Head of caudate nucleus (tissue), 42 donors: ENCODE measurements at regions not wholly inside any gene's neighbourhood (a gene's known extent, or its start where the extent isn't known, plus 50 kb on each side); places are given as distances from the start of the nearest gene placed in this dataset.

Experiments used
- DNase-seq, 42 donors: peaks; one replicate each; pipeline versions ENCODE4 v3.0.0 to v3.0.0-alpha.2; 2020 to 2021; ENCODE audit warnings: mixed read lengths in 7 of 42
- intact Hi-C: fragments of 100-400 bp; cut with DNase I; formaldehyde crosslinking; loops from one replicate; pipeline ENCODE4 v1.15.0; 2022

- intact Hi-C loops: no loop called here
- no peak for DNase-seq
Measured at GRCh38 chr18:39952816-39953215, 2002.2 kb upstream of the PIK3C3 start.

- intact Hi-C loops: no loop called here
- DNase-seq: no peak
Measured at GRCh38 chr18:39951142-39951720, 2003.8 kb upstream of the PIK3C3 start.

DNA sequence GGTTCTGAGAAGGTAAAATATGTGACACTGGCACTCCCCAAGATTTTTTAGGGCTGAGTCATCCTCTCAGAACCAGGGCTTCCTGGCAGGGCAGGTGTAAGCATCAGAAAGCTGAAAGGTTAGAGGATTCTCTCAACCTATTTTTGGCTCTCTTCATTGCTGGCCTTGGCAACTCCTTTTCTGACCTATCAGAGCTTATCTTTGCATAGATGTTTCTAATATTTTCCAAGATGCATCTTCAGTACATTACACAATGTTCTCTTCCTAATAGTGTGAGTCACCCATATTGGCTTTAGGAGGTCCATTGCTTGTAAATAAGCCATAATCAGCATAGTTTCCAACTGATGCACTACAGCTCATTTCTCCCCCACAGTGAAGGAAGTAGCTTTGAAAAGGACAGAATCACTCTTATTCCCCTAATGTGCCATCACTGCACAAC, 2008.4 kb upstream of the PIK3C3 start:
- no peak for DNase-seq
- intact Hi-C loops: no loop called here

DNA sequence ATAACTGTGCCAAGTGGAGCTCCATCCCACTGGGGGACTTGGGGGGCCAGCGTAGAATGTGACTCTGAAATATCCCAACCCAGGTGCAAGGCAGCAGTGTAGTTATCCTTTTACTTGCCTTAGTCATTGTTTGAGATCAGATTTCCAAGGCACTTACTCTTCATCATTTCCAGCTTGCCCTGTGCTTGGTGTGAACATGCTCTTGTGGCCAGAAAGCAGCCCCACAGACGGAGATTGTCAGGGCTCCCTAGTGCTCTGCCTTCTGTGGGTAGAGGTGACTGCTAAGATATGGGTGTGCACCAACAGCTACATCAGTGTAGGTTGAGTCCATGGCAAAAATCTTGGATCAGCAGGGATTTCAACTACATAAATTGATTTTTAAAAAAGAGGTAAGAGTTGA, 2010.0 kb upstream of the PIK3C3 start:
- intact Hi-C loops: no loop called here
- no peak for DNase-seq

GRCh38 chr18:39942702-39943101, 2012.3 kb upstream of the PIK3C3 start:
- intact Hi-C loops: no loop called here
- no peak for DNase-seq

- no peak for DNase-seq
- intact Hi-C loops: no loop called here
Measured at GRCh38 chr18:39938676-39939608, 2016.1 kb upstream of the PIK3C3 start.

- no peak for DNase-seq
- intact Hi-C loops: no loop called here
Measured at GRCh38 chr18:39935598-39935997, 2019.4 kb upstream of the PIK3C3 start.

GRCh38 chr18:39918847-39919246, 2036.2 kb upstream of the PIK3C3 start:
- DNase-seq: no peak
- intact Hi-C loops: no loop called here

- intact Hi-C loops: no loop called here
- peak in 23 of 42 donors; percentile 1 to 49 (median 16) for DNase-seq
Measured at GRCh38 chr18:39913672-39914366, 2041.2 kb upstream of the PIK3C3 start.

DNA sequence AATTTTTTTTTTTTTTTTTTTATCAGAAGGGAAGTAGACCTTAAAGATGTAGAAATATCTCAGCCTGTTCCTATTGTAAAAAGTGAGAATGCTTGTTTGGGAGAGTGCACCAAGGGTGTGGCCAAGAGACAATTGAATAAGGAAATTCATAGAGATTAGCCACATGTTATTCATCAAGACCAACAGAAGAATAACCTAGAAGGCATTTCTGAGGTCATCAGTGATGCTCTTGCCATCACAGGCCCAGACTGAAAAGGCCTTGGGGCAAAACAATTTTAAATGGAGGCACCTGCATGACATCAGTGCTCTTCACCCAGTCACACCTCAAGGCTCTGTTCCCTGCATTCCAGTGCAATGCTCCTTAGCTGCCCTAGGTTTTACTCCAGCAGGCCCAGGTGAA, 2043.3 kb upstream of the PIK3C3 start:
- no peak for DNase-seq
- intact Hi-C loops: no loop called here

DNA sequence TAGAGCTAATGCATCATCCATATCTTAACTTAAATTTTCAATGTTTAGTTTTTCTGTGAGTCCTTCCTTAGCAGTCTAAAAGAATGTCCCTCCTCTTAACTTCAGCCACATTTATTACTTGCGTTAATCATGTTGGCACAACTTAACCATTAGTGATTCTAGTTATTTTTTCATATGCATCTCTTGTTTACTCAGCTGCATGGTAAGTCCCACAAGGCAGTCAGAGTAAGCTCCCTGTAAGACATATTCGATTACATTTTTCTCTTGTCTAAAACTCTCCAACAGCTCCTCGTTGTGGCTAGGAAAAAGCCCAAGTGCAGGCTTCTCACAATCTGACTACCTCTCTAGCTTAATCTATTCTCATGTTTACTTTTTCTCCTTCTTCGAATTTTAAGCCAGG, 2045.3 kb upstream of the PIK3C3 start:
- intact Hi-C loops: no loop called here
- no peak for DNase-seq

GRCh38 chr18:39886136-39886535, 2068.9 kb upstream of the PIK3C3 start:
- DNase-seq: no peak

DNA sequence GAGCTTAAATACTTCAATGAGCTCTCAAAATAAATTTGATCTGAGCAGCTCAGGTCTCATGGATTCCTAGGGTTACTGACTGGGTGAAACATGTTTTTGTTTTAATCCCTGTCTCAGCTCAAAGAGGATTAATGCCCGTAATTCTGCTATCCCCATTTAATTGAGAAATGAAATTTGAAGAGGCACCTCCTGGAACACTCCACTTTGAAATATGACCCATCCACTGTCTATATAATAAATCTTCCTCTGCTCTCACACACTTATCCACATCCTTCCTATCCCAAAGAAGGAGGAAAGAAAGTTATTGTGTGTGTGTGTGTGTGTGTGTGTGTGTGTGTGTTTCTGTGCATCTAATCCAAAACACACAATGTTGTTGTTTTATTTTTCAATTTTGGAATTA, 2082.4 kb upstream of the PIK3C3 start:
- DNase-seq: no peak
- intact Hi-C loops: no loop called here

More at GRCh38 chr18:39886136-39886535, 2068.9 kb upstream of the PIK3C3 start:
- intact Hi-C loops: no loop called here

DNA sequence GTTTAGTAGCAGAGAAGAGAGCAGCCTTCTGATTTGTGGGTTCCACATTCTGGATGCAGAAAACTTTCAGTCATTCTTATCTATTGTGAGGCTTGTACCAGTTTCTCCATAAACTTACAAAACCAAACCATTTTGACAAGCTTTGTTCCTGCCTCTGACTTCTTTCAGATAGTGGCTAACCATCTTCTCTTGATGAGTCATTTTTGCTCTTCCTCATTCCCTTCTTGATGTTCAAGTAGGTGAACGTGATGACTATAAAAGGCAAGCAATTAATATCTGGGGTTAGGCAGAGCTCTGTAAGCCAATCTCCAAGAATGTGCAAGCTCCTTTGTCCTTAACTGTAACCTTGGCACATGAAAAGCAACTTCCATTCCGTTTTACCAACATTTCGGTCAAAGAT, 2083.1 kb upstream of the PIK3C3 start:
- no peak for DNase-seq
- intact Hi-C loops: no loop called here

GRCh38 chr18:39870591-39870990, 2084.4 kb upstream of the PIK3C3 start:
- intact Hi-C loops: no loop called here
- no peak for DNase-seq

DNA sequence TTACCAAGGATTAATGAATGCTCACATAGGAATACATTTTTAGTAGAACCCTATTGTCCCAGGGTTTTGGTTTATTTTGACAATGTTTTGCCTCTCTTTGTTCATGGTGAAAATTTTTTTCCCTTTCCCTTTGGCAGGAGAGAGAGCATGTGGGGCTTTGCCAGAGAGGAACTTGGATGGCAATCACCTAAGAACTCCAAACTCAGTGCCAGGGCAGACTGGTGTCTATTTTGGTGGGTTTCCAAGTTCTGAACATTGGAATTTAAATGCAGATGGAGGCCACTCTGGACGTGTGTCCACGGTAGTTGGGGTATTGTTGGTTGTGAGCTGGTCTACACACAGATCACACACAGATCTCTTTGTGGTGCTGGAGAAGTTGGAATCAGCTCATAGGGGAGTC, 2091.1 kb upstream of the PIK3C3 start:
- intact Hi-C loops: no loop called here
- DNase-seq: peak in 1 of 42 donors; percentile 25

DNA sequence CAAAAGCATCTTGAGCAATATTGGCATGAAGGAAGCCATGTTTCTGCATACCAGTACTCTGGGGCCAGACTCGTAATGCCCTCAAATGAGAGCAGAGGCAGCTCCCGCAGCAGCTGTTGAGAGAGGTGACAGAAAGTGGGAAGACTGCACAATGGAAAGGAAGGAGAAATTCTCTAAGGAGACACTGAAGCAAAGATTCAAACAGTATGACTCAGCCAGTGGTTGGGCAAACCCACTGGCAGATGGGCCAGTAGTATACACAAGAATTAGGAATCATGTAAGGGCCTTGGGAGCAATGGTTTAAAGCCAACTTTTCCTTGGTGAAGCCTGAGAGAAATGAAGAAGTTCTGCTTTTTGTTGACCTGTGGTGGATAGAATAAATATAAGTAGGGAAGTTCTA, 2092.7 kb upstream of the PIK3C3 start:
- DNase-seq: no peak

DNA sequence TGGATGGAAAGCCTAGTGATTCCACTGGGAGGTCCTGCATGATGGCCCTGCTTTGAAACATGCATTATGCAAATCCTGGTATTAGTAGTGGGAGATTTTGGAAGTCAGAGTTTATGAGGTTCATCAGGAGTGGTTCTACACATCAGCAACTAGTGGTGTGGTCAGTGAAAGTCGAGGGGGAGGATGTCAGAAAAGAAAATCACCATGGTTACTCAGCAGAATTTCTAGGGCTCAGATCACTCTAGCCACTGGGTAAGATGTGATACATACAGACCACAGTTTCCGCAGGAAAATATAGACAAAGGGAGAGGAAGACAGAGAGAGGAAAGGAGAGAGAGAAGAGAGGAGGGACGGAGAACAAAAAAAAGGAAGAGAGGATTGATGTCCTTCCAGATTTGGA, 2100.7 kb upstream of the PIK3C3 start:
- intact Hi-C loops: no loop called here
- no peak for DNase-seq

More for the DNA sequence above, 2092.7 kb upstream of the PIK3C3 start:
- intact Hi-C loops: no loop called here

DNA sequence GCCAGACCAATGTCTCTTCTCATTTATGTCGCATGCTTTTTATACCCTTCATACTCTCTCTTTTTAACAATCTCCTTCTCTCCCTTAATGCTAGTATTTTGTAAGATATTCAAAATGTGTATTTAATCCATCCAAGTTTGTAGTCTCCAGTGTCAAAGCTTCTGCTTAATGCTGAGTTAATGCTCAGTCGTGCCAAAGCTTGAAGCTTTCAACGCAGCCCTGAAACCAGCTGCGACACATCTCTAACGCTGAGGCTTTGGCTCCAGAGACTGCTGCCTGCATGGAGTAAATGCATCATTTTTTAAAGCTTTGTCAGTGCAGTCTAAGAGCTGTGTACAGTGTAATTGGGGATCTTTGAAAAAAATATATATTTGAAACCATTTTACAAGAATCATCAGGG, 2108.8 kb upstream of the PIK3C3 start:
- intact Hi-C loops: no loop called here
- no peak for DNase-seq

- DNase-seq: no peak
- intact Hi-C loops: no loop called here
Measured at GRCh38 chr18:39845631-39846030, 2109.4 kb upstream of the PIK3C3 start.
